ENCODE measurements at regions not wholly inside any gene's neighbourhood (a gene's known extent, or its start where the extent isn't known, plus 50 kb on each side); places are given as distances from the start of the nearest gene placed in this dataset.

DNA sequence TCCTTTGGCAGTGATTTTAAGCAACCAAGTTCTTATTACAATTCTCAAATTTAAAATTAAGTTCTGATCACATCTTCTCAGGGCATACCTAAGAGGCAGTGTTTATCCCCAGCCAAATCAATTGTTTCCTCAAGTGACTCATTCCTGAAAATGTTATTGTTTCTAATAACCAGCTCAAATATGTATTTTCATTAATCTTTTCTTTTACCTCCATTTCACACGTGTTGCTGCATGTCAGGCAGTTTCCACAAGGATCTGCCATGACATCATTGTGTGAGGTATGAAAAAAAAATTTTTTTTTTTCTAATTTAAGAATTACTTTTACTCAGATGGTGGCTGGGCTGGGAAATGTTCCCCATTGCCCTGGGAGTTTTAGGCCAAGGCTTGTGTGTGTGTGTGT is 113.0 kb upstream of the NTRK2 start:
- TF ChIP-seq, protein P1, sequence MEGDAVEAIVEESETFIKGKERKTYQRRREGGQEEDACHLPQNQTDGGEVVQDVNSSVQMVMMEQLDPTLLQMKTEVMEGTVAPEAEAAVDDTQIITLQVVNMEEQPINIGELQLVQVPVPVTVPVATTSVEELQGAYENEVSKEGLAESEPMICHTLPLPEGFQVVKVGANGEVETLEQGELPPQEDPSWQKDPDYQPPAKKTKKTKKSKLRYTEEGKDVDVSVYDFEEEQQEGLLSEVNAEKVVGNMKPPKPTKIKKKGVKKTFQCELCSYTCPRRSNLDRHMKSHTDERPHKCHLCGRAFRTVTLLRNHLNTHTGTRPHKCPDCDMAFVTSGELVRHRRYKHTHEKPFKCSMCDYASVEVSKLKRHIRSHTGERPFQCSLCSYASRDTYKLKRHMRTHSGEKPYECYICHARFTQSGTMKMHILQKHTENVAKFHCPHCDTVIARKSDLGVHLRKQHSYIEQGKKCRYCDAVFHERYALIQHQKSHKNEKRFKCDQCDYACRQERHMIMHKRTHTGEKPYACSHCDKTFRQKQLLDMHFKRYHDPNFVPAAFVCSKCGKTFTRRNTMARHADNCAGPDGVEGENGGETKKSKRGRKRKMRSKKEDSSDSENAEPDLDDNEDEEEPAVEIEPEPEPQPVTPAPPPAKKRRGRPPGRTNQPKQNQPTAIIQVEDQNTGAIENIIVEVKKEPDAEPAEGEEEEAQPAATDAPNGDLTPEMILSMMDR (IDR thresholded peaks at IDR 0.05; ENCODE audit: insufficient read depth, low read depth, low read length): no peak
- no peak for TF ChIP-seq EZH2 (IDR thresholded peaks at IDR 0.05; ENCODE audit: insufficient read depth, low read length)
